ENCODE measurements at regions not wholly inside any gene's neighbourhood (a gene's known extent, or its start where the extent isn't known, plus 50 kb on each side); places are given as distances from the start of the nearest gene placed in this dataset.
"Not testable (repeated sequence)": the region's sequence is repeated elsewhere in the genome, so short reads cannot be mapped to it uniquely, and the experiment has no call there.

DNA sequence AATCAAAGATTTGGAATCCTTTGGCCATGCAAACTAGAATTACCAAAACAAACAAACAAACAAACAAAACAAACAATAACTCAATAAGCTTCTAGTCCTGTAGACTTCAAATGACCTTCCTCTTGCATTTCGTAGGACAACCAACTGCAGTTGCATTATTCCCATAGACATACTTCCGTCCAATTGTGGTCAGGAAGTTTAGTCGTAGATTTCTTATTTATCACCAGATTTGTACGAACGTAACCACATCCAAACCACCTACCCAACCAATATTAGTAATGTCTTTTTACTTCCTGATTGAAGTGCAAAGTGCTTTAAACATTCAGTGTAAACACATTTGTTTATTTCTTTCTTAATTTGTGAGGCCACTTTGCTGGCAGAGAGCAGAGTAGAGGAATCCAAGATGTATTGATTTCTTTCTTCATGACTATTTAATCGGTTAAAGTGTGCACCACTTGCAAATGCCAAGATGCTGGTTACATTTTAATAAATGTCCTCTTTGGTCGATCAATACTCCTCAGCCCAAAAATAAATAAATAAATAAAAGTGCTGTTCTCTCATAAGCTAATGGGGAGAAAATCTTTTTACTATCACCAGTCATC is 1745.6 kb upstream of the CELF4 start:
- no peaks in the 10 kb centered on the region for H3K4me1 ChIP-seq (ENCODE audit: control insufficient read depth in 2 of 3, insufficient read depth in 2 of 3, low read depth in 1 of 3, low read length in 3 of 3)
- H3K4me3 ChIP-seq (ENCODE audit: low read length in 3 of 3): no peak overlapping the region
- H3K27me3 ChIP-seq (ENCODE audit: control insufficient read depth, insufficient read depth, low read length): no peaks in the 10 kb centered on the region
- DNase-seq (no peak), FAIRE-seq (no peak)
- no peaks in the 10 kb centered on the region for H3K36me3 ChIP-seq (ENCODE audit: control insufficient read depth in 2 of 3, insufficient read depth in 3 of 3, low read length in 3 of 3)
- TF ChIP-seq, protein P1, sequence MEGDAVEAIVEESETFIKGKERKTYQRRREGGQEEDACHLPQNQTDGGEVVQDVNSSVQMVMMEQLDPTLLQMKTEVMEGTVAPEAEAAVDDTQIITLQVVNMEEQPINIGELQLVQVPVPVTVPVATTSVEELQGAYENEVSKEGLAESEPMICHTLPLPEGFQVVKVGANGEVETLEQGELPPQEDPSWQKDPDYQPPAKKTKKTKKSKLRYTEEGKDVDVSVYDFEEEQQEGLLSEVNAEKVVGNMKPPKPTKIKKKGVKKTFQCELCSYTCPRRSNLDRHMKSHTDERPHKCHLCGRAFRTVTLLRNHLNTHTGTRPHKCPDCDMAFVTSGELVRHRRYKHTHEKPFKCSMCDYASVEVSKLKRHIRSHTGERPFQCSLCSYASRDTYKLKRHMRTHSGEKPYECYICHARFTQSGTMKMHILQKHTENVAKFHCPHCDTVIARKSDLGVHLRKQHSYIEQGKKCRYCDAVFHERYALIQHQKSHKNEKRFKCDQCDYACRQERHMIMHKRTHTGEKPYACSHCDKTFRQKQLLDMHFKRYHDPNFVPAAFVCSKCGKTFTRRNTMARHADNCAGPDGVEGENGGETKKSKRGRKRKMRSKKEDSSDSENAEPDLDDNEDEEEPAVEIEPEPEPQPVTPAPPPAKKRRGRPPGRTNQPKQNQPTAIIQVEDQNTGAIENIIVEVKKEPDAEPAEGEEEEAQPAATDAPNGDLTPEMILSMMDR (IDR thresholded peaks at IDR 0.05; ENCODE audit: borderline replicate concordance, extremely low read depth, insufficient read depth): no peak
- no peak overlapping the region for H3K9ac ChIP-seq (ENCODE audit: low read length in 3 of 3)
- intact Hi-C loops (cut with DNase I): no loop called here
- H3K27ac ChIP-seq (ENCODE audit: low read depth in 2 of 2, low read length in 2 of 2): no peak overlapping the region
- no peaks in the 10 kb centered on the region for H3K9me3 ChIP-seq (ENCODE audit: control insufficient read depth in 2 of 3, insufficient read depth in 1 of 3, low read length in 3 of 3)

DNA sequence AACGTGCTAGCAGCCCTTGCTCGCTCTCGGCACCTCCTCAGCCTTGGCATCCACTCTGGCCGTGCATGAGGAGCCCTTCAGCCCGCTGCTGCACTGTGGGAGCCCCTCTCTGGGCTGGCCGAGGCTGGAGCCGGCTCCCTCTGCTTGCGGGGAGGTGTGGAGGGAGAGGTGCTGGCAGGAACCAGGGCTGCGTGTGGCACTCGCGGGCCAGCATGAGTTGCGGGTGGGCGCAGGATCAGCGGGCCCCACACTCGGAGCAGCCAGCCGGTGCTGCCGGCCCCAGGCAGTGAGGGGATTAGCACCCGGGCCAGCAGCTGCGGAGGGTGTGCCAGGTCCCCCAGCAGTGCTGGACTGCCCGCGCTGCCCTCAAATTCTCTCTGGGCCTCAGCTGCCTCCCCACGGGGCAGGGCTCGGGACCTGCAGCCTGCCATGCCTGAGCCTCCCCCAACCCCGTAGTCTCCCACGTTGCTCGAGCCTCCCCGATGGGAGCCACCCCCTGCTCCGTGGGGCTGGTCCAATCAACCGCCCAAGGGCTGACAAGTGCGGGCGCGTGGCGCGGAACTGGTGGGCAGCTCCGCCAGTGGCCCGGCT is 1743.4 kb upstream of the CELF4 start:
- H3K27ac ChIP-seq (ENCODE audit: low read depth in 2 of 2, low read length in 2 of 2); H3K9me3 ChIP-seq (ENCODE audit: control insufficient read depth in 2 of 3, insufficient read depth in 1 of 3, low read length in 3 of 3); H3K36me3 ChIP-seq (ENCODE audit: control insufficient read depth in 2 of 3, insufficient read depth in 3 of 3, low read length in 3 of 3); H3K4me1 ChIP-seq (ENCODE audit: control insufficient read depth in 2 of 3, insufficient read depth in 2 of 3, low read depth in 1 of 3, low read length in 3 of 3); H3K27me3 ChIP-seq (ENCODE audit: control insufficient read depth, insufficient read depth, low read length); FAIRE-seq; H3K4me3 ChIP-seq (ENCODE audit: low read length in 3 of 3); intact Hi-C loops (cut with DNase I); H3K9ac ChIP-seq (ENCODE audit: low read length in 3 of 3): not testable (repeated sequence)
- DNase-seq: peak in 1 of 5 donors; percentile 59

DNA sequence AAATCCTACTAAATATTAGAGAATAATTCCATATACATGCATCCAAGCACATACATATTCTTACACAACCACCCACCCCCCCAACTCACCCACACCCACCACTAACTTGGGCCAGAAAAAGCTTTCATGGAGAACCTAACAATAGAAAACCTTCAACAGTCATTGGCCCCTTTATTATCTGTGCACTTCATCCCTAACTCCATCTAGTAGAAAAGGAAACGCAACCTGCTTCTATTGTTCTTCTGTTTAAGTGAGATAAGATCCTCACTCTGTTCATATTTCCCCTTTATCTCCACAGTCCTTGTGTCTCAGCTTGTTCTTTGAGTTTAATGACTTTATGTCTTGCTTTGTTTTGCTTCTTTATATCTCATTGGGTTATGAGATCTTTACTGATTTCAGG is 1740.2 kb upstream of the CELF4 start:
- H3K9ac ChIP-seq (ENCODE audit: low read length in 3 of 3): no peak overlapping the region
- DNase-seq (no peak), FAIRE-seq (no peak)
- H3K27me3 ChIP-seq (ENCODE audit: control insufficient read depth, insufficient read depth, low read length): no peaks in the 10 kb centered on the region
- H3K27ac ChIP-seq (ENCODE audit: low read depth in 2 of 2, low read length in 2 of 2): no peak overlapping the region
- no peaks in the 10 kb centered on the region for H3K9me3 ChIP-seq (ENCODE audit: control insufficient read depth in 2 of 3, insufficient read depth in 1 of 3, low read length in 3 of 3)
- no peaks in the 10 kb centered on the region for H3K36me3 ChIP-seq (ENCODE audit: control insufficient read depth in 2 of 3, insufficient read depth in 3 of 3, low read length in 3 of 3)
- intact Hi-C loops (cut with DNase I): no loop called here
- no peak overlapping the region for H3K4me3 ChIP-seq (ENCODE audit: low read length in 3 of 3)
- no peaks in the 10 kb centered on the region for H3K4me1 ChIP-seq (ENCODE audit: control insufficient read depth in 2 of 3, insufficient read depth in 2 of 3, low read depth in 1 of 3, low read length in 3 of 3)
- TF ChIP-seq, protein P1 (IDR thresholded peaks at IDR 0.05; ENCODE audit: borderline replicate concordance, extremely low read depth, insufficient read depth): no peak

DNA sequence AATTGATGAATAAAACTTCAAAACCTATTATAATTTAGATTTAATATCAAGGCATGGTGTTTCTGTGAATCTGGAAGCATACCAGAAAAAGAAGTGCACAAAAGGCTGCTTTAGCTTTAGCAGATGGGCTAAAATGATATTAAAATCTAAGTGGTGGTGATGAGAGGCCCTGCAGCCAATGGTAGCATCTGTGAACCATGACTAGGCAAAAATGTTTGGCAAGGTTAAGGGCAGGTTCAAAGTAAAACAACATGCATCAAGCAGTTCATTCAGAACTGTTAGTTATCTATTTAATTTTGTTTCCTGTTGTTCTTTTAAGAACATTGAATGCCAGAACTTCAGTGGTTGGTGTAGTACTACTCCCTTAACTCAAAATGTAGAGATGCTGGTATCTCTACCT is 1736.9 kb upstream of the CELF4 start:
- FAIRE-seq (no peak), DNase-seq (no peak)
- no peak overlapping the region for H3K9ac ChIP-seq (ENCODE audit: low read length in 3 of 3)
- no peaks in the 10 kb centered on the region for H3K4me1 ChIP-seq (ENCODE audit: control insufficient read depth in 2 of 3, insufficient read depth in 2 of 3, low read depth in 1 of 3, low read length in 3 of 3)
- TF ChIP-seq, protein P1 (IDR thresholded peaks at IDR 0.05; ENCODE audit: borderline replicate concordance, extremely low read depth, insufficient read depth): no peak
- no peaks in the 10 kb centered on the region for H3K36me3 ChIP-seq (ENCODE audit: control insufficient read depth in 2 of 3, insufficient read depth in 3 of 3, low read length in 3 of 3)
- intact Hi-C loops (cut with DNase I): no loop called here
- H3K9me3 ChIP-seq (ENCODE audit: control insufficient read depth in 2 of 3, insufficient read depth in 1 of 3, low read length in 3 of 3): no peaks in the 10 kb centered on the region
- H3K27ac ChIP-seq (ENCODE audit: low read depth in 2 of 2, low read length in 2 of 2): no peak overlapping the region
- H3K27me3 ChIP-seq (ENCODE audit: control insufficient read depth, insufficient read depth, low read length): no peaks in the 10 kb centered on the region
- no peak overlapping the region for H3K4me3 ChIP-seq (ENCODE audit: low read length in 3 of 3)
